ENCODE measurements at regions not wholly inside any gene's neighbourhood (a gene's known extent, or its start where the extent isn't known, plus 50 kb on each side); places are given as distances from the start of the nearest gene placed in this dataset.

DNA sequence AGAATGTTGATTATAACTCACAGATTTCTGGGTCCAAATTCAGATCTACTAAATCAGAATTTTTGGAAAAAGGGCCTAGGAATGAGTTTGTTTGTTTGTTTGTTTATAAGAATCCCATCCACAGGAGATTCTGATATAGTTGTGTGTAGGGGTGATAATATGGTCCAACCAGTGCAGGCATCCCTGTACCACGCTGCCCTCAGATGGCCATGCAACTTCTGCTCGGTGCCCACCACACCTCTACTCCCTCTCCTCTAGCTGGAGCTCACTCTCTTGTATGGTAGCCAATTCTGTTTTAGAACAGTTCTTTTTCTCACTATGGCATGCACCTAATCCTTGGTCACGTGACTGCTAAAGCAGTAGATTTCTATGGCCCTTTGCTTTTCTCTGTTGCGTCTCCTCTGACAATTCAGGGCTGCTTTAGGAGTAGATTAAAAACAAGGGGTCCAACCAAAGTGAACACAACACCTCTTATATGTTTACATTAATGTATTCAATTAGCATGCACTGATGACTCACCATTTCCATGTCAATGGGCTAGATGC is 103.3 kb upstream of the KCNA4 start:
- H3K9me3 ChIP-seq: no peaks in the 10 kb centered on the region
- TF ChIP-seq, protein P1, sequence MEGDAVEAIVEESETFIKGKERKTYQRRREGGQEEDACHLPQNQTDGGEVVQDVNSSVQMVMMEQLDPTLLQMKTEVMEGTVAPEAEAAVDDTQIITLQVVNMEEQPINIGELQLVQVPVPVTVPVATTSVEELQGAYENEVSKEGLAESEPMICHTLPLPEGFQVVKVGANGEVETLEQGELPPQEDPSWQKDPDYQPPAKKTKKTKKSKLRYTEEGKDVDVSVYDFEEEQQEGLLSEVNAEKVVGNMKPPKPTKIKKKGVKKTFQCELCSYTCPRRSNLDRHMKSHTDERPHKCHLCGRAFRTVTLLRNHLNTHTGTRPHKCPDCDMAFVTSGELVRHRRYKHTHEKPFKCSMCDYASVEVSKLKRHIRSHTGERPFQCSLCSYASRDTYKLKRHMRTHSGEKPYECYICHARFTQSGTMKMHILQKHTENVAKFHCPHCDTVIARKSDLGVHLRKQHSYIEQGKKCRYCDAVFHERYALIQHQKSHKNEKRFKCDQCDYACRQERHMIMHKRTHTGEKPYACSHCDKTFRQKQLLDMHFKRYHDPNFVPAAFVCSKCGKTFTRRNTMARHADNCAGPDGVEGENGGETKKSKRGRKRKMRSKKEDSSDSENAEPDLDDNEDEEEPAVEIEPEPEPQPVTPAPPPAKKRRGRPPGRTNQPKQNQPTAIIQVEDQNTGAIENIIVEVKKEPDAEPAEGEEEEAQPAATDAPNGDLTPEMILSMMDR (IDR thresholded peaks at IDR 0.05; ENCODE audit: low read depth, low read length): no peak
- no peaks in the 10 kb centered on the region for H3K36me3 ChIP-seq
- H3K27me3 ChIP-seq: no peaks in the 10 kb centered on the region
- DNase-seq: no peak
- H3K4me3 ChIP-seq (ENCODE audit: low read depth, low read length): no peak overlapping the region
- H3K4me1 ChIP-seq: no peaks in the 10 kb centered on the region

- TF ChIP-seq, protein P1 (IDR thresholded peaks at IDR 0.05; ENCODE audit: low read depth, low read length): no peak
- H3K4me3 ChIP-seq (ENCODE audit: low read depth, low read length): no peak overlapping the region
These were observed 105.4 kb upstream of the FSHB start for GRCh38 chr11:30125456-30125855.

DNA sequence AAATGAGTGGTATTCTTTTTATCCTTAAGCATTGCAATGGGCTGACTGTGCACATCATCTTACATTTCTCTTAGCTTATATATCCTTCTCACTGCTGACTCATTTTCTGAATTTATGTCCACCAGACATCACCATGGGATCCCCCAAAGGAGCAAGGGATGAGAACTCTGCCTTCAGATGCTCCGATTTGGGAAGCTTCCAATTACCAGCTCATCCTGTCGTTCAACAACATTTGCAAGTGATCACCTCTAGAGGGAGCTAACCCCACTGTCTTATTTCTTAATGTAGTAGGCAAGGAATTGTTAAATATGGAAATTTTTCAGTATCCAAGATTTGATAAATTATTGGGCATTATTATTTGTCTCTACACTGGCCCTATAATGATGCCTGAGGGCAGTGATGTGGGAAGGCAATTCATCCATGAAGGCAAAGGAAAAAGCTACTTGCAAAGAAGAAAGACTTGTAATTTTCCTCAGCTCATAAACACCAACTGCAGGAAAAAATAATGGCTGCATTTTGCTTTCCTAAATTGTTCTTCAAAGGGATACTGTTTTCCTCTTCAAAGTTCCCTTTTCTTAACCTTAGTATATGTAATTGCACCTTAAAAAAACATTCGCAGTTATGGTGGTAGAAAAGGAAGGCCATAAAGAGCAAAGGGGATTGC is 102.4 kb upstream of the FSHB start:
- no peak for DNase-seq
- H3K4me3 ChIP-seq (ENCODE audit: low read depth, low read length): no peak overlapping the region
- TF ChIP-seq, protein P1 (IDR thresholded peaks at IDR 0.05; ENCODE audit: low read depth, low read length): peak; percentile 42
- no peaks in the 10 kb centered on the region for H3K36me3 ChIP-seq
- H3K9me3 ChIP-seq: no peaks in the 10 kb centered on the region
- no peaks in the 10 kb centered on the region for H3K27me3 ChIP-seq
- no peaks in the 10 kb centered on the region for H3K4me1 ChIP-seq

More at GRCh38 chr11:30125456-30125855, 105.4 kb upstream of the FSHB start:
- H3K9me3 ChIP-seq: no peaks in the 10 kb centered on the region
- no peaks in the 10 kb centered on the region for H3K27me3 ChIP-seq
- H3K36me3 ChIP-seq: no peaks in the 10 kb centered on the region
- DNase-seq: no peak
- no peaks in the 10 kb centered on the region for H3K4me1 ChIP-seq

DNA sequence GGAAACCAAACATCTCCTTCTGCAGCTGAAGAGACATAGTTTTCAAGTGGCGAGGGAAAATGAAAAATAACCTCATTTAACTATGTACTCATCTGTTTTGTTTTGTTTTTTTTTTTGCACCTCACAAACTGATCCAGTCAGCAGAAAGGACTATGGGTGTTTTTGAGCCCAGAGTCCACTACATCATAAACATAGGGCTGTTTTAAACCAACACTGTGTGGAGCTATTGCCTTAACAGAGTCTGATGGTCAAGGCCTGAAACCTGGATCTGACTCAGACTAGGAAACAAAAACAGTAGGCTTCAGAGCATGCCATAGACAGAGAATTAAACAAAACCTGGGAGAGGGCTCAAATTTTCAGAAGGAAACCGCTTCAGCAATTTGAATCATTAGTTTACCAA is 99.3 kb upstream of the FSHB start:
- no peaks in the 10 kb centered on the region for H3K36me3 ChIP-seq
- H3K4me1 ChIP-seq: no peaks in the 10 kb centered on the region
- H3K27me3 ChIP-seq: no peaks in the 10 kb centered on the region
- TF ChIP-seq, protein P1 (IDR thresholded peaks at IDR 0.05; ENCODE audit: low read depth, low read length): no peak
- DNase-seq: no peak
- H3K4me3 ChIP-seq (ENCODE audit: low read depth, low read length): no peak overlapping the region
- H3K9me3 ChIP-seq: no peaks in the 10 kb centered on the region

DNA sequence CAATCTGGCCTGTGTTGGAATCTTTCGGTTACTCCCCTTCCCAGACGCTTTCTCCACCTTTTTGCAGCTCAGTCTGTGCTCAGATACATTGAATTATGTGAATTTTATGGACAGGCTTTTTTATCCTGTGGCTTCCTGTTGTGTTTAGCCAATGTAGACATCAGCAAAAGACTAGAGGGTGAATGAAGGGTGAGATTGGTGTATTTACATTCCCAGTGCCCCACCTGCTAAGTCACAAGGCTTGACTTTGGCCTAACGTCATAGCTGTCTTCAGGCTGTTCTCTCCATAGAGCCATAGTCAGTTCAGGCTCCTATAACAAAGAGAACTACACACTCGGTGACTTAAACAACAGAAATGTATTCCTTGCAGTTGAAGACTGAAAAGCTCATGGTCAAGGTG is 97.5 kb upstream of the FSHB start:
- Histone ChIP-seq H3K9me3 (no peaks in the 10 kb centered on the region), H3K36me3 (no peaks in the 10 kb centered on the region), H3K4me3 (ENCODE audit: low read depth, low read length) (no peak overlapping the region), H3K27me3 (no peaks in the 10 kb centered on the region), H3K4me1 (no peaks in the 10 kb centered on the region)
- no peak for DNase-seq
- TF ChIP-seq, protein P1 (IDR thresholded peaks at IDR 0.05; ENCODE audit: low read depth, low read length): no peak

GRCh38 chr11:30143098-30143705 is 87.6 kb upstream of the FSHB start:
- TF ChIP-seq, protein P1 (IDR thresholded peaks at IDR 0.05; ENCODE audit: low read depth, low read length): peak; percentile 59
- Histone ChIP-seq H3K4me3 (ENCODE audit: low read depth, low read length) (no peak overlapping the region), H3K4me1 (no peaks in the 10 kb centered on the region), H3K9me3 (no peaks in the 10 kb centered on the region), H3K36me3 (no peaks in the 10 kb centered on the region), H3K27me3 (no peaks in the 10 kb centered on the region)
- DNase-seq: no peak
